ENCODE measurements at regions not wholly inside any gene's neighbourhood (a gene's known extent, or its start where the extent isn't known, plus 50 kb on each side); places are given as distances from the start of the nearest gene placed in this dataset.
"Not testable (repeated sequence)": the region's sequence is repeated elsewhere in the genome, so short reads cannot be mapped to it uniquely, and the experiment has no call there.

- FAIRE-seq: no peak
Measured at GRCh38 chr18:57953883-57954282, 90.1 kb upstream of the NEDD4L start.

- no peak for FAIRE-seq
Measured at GRCh38 chr18:57951999-57952774, 91.8 kb upstream of the NEDD4L start.

DNA sequence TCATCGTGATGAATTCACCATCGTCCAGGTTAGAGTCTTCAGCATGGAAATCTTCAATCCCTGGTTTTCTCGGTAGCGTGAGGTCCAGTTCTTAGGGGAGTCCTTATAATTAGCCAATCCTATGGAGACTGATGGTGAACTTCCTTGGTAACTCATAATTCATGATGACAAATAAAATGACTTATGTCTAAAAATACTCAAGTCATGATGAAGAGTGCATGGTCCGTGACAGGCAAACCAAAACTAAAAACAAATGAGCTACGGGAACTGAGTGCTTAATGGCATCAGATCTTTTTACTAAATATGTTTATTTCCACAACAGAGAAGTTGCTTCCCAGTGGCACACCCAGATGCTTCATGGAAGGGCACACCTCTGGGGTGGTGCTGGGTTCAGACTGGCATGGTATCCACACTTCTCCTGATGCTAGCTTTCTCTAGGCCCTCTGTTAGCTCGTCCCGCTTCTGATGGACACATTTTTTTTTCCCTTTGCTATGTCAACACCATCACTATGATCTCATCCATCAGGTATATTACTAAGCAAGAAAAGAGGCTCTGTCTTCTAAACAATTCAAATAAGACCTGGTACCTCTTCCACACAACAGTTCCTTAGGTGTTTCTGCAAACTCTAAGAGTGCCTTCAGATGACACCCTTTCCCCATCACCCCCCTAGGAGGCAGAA, 92.8 kb upstream of the NEDD4L start:
- no peak for FAIRE-seq

GRCh38 chr18:57950542-57950941, 93.5 kb upstream of the NEDD4L start:
- FAIRE-seq: no peak

GRCh38 chr18:57949335-57949734, 94.7 kb upstream of the NEDD4L start:
- not testable (repeated sequence) for FAIRE-seq

GRCh38 chr18:57947117-57947516, 96.9 kb upstream of the NEDD4L start:
- FAIRE-seq: no peak

DNA sequence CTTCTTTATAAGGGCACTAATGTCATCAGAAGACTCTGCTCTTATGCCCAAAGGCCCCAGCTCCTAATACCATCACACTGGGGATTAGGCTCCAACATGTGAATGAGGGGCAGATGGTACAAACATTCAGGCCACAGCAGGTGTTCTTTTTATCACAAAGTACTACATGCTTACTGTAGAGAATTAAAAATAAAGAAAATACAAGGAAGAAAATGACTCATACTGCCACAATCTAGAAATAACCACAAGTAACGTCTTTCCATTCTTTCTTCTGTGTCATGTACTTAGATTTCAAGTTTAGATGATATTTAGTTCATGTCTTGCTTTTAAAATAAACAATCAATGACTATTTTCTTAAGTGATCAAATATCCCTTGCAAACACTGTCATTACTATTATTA, 100.3 kb upstream of the NEDD4L start:
- no peak for FAIRE-seq

GRCh38 chr18:57942493-57942892, 101.5 kb upstream of the NEDD4L start:
- FAIRE-seq: no peak

GRCh38 chr18:57941841-57942489, 102.1 kb upstream of the NEDD4L start:
- FAIRE-seq: no peak

DNA sequence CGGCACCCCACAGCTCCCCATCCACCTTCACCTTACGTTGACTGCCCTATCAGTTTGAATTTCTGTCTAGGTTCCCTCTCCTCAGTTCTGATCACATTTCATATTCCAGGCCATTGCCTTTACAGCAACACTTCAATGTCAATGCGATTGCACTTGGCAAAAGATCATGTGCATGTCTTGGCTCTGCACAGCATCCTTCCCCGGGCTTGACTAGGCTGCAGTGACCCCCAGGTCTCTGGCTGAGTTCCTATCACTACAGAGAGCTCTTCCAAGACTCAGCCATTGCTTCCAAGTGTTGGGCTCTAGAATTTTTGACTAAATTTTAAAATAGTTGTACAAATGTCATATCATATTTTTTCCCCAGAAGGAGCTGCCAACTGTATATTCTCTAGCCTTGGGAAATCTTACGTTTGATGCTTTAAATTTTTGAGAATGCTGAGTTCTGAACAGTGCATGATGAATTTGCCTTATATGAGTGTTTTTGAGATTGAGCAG, 103.8 kb upstream of the NEDD4L start:
- no peak for FAIRE-seq

GRCh38 chr18:57934375-57934774, 109.7 kb upstream of the NEDD4L start:
- FAIRE-seq: not testable (repeated sequence)

GRCh38 chr18:57931038-57931437, 113.0 kb upstream of the NEDD4L start:
- FAIRE-seq: no peak

- FAIRE-seq: no peak
Measured at GRCh38 chr18:57930476-57930875, 113.5 kb upstream of the NEDD4L start.

GRCh38 chr18:57929922-57930321, 114.1 kb upstream of the NEDD4L start:
- no peak for FAIRE-seq

DNA sequence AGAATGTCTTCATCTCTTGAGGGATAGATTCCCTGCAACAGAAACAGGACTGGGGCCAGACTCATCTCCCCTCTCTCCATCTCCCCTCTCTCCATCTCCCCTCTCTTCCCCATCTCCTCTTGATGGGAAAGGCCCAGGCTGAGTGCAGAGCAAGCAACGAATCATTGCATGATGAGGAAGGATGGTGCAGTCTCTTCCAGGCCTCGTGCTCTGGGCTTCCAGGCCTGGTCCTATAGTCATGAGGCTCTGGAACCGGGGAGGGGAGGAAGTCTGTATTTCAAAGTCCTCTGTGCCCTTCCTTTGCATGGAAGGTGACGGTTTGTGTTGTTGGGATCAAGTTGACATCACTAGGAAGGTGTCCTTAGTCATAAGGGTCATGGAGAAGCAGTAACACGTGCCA, 115.6 kb upstream of the NEDD4L start:
- FAIRE-seq: no peak

- FAIRE-seq: no peak
Measured at GRCh38 chr18:57927511-57927910, 116.5 kb upstream of the NEDD4L start.

GRCh38 chr18:57925706-57926105, 118.3 kb upstream of the NEDD4L start:
- no peak for FAIRE-seq

GRCh38 chr18:57923611-57924010, 120.4 kb upstream of the NEDD4L start:
- no peak for FAIRE-seq

GRCh38 chr18:57922885-57923284, 119.8 kb upstream of the ATP8B1 start:
- no peak for FAIRE-seq

DNA sequence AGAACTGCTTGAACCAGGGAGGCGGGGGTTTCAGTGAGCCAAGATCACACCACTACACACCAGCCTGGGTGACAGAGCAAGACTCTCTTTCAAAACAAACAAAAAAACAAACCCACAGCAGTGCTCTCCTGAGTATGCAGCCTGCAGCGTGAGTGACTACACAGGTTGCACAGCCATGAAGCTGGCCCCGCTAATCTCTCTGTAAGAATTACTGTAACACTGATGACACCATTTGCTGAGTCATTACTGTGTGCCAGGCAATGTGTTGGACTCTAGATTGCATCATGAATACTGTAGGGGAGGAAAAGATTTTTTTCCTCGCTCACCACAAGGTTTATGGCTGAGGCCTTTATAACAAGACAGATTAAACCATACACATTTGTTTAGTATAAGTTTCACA, 118.6 kb upstream of the ATP8B1 start:
- FAIRE-seq: no peak

GRCh38 chr18:57920036-57920435, 116.9 kb upstream of the ATP8B1 start:
- FAIRE-seq: no peak

DNA sequence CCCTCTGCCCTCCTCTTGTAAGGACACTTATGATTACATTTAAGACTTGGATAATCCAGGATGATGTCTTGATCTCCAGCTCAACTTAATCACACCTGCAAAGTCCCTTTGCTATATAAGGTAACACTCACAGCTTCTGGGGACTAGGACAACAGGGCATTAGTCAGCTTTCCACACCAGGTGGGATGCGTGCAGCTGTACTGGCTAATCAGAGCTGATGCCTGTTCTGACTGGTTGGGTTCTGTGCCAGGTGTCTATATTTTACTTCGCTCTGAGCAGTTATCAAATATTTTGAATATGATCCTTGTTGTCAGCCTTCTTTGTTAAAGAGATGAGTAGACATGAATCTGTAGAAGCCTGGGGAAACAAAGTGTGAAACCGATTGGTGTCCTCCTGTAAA, 115.5 kb upstream of the ATP8B1 start:
- no peak for FAIRE-seq

DNA sequence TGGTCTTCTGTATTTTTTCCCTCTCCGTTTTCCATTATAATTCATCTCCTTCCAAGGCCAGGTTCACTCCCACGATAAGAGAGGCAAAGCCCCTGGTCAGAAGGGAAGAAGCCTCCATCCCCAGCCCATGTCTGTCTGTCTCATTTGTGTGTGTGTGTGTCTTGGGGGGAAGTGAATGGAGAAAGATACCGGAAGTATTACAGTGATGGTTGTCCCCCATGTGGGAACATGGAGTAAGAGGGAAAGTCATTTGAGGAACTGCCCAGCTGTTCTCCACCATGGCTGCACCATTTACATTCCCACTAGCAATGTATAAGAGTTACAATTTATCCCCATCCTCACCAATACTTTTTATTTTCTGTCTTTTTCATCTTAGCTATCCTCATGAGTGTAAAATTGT, 113.6 kb upstream of the ATP8B1 start:
- no peak for FAIRE-seq

Measured in colon (tissue), 2 donors.